ENCODE measurements at regions not wholly inside any gene's neighbourhood (a gene's known extent, or its start where the extent isn't known, plus 50 kb on each side); places are given as distances from the start of the nearest gene placed in this dataset.

DNA sequence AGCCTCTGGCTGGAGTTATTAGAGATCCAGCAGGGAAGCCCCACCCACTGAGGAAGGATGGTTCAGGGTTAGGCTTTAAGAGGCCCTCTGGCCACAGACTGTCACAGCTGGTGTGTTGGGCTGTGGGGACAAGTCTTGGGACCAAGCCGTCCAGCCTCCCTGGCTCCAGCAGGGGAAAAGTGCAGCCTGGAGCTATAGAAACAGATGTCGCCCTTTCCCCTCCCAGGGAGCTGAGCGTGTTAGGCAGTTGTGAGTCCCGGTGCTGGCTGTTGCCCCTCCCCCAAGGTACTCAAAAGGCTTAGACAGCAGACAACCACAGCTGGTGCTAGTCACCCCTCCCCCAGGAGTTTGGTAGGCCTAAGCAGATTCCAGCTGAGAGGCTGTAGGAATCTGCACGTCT lies 143.4 kb downstream of the TMEM168 start:
- TF ChIP-seq POLR2A (IDR thresholded peaks at IDR 0.05): no peak
- TF ChIP-seq, protein P1, sequence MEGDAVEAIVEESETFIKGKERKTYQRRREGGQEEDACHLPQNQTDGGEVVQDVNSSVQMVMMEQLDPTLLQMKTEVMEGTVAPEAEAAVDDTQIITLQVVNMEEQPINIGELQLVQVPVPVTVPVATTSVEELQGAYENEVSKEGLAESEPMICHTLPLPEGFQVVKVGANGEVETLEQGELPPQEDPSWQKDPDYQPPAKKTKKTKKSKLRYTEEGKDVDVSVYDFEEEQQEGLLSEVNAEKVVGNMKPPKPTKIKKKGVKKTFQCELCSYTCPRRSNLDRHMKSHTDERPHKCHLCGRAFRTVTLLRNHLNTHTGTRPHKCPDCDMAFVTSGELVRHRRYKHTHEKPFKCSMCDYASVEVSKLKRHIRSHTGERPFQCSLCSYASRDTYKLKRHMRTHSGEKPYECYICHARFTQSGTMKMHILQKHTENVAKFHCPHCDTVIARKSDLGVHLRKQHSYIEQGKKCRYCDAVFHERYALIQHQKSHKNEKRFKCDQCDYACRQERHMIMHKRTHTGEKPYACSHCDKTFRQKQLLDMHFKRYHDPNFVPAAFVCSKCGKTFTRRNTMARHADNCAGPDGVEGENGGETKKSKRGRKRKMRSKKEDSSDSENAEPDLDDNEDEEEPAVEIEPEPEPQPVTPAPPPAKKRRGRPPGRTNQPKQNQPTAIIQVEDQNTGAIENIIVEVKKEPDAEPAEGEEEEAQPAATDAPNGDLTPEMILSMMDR (IDR thresholded peaks at IDR 0.05): no peak

Data from lower leg skin (tissue), 3 donors.